ENCODE measurements at regions not wholly inside any gene's neighbourhood (a gene's known extent, or its start where the extent isn't known, plus 50 kb on each side); places are given as distances from the start of the nearest gene placed in this dataset.
A peak's percentile ranks its signal among the peaks of the same experiment; 100 is the strongest.

- TF ChIP-seq CTCF (conservative IDR thresholded peaks at IDR 0.05; ENCODE audit: low read length): no peak
- TF ChIP-seq EZH2phosphoT487 (IDR thresholded peaks at IDR 0.05; ENCODE audit: borderline replicate concordance): no peak
- Histone ChIP-seq H3K9me2 (replicated peaks; ENCODE audit: low read depth, low read length) (no peaks in the 10 kb centered on the region), H3K9ac (ENCODE audit: low read depth, low read length, poor library complexity, severe bottlenecking) (no peak overlapping the region)
Measured at GRCh38 chr2:228878138-228878537, 392.9 kb downstream of the PID1 start.

GRCh38 chr2:228876276-228876675 is 394.8 kb downstream of the PID1 start:
- TF ChIP-seq EZH2phosphoT487 (IDR thresholded peaks at IDR 0.05; ENCODE audit: borderline replicate concordance) (no peak), CTCF (conservative IDR thresholded peaks at IDR 0.05; ENCODE audit: low read length) (no peak)
- Histone ChIP-seq H2AFZ (ENCODE audit: low read length) (no peak overlapping the region), H4K20me1 (ENCODE audit: insufficient read depth, low read length, poor library complexity, severe bottlenecking) (no peaks in the 10 kb centered on the region), H3K79me2 (ENCODE audit: insufficient read depth, low read length) (no peaks in the 10 kb centered on the region), H3K9me2 (replicated peaks; ENCODE audit: low read depth, low read length) (no peaks in the 10 kb centered on the region), H3K9me3 (ENCODE audit: insufficient read depth, low read depth, low read length) (no peaks in the 10 kb centered on the region), H3K4me3 (ENCODE audit: low read length, poor library complexity, severe bottlenecking) (no peak overlapping the region), H3F3A (ENCODE audit: low read depth) (no peaks in the 10 kb centered on the region), H3K9ac (ENCODE audit: low read depth, low read length, poor library complexity, severe bottlenecking) (no peak overlapping the region), H3K4me1 (ENCODE audit: insufficient read depth, low read length, poor library complexity, severe bottlenecking) (peaks cover 9% of the 10 kb centered on the region), H3K4me2 (ENCODE audit: low read depth, low read length, poor library complexity, severe bottlenecking) (no peak overlapping the region), H3K36me3 (ENCODE audit: insufficient read depth, low read length) (no peaks in the 10 kb centered on the region), H3K27me3 (ENCODE audit: insufficient read depth, low read length, poor library complexity, severe bottlenecking) (no peaks in the 10 kb centered on the region)

More at GRCh38 chr2:228878138-228878537, 392.9 kb downstream of the PID1 start:
- Histone ChIP-seq H3K79me2 (ENCODE audit: insufficient read depth, low read length) (no peaks in the 10 kb centered on the region), H2AFZ (ENCODE audit: low read length) (no peak overlapping the region), H3K4me2 (ENCODE audit: low read depth, low read length, poor library complexity, severe bottlenecking) (no peak overlapping the region), H3F3A (ENCODE audit: low read depth) (no peaks in the 10 kb centered on the region), H4K20me1 (ENCODE audit: insufficient read depth, low read length, poor library complexity, severe bottlenecking) (no peaks in the 10 kb centered on the region), H3K9me3 (ENCODE audit: insufficient read depth, low read depth, low read length) (no peaks in the 10 kb centered on the region), H3K27me3 (ENCODE audit: insufficient read depth, low read length, poor library complexity, severe bottlenecking) (no peaks in the 10 kb centered on the region), H3K4me1 (ENCODE audit: insufficient read depth, low read length, poor library complexity, severe bottlenecking) (peaks cover 9% of the 10 kb centered on the region), H3K4me3 (ENCODE audit: low read length, poor library complexity, severe bottlenecking) (no peak overlapping the region), H3K36me3 (ENCODE audit: insufficient read depth, low read length) (no peaks in the 10 kb centered on the region)

GRCh38 chr2:228875152-228875900 is 395.8 kb downstream of the PID1 start:
- H4K20me1 ChIP-seq (ENCODE audit: insufficient read depth, low read length, poor library complexity, severe bottlenecking): no peaks in the 10 kb centered on the region
- H3K27me3 ChIP-seq (ENCODE audit: insufficient read depth, low read length, poor library complexity, severe bottlenecking): no peaks in the 10 kb centered on the region
- H3K9ac ChIP-seq (ENCODE audit: low read depth, low read length, poor library complexity, severe bottlenecking): no peak overlapping the region
- no peaks in the 10 kb centered on the region for H3F3A ChIP-seq (ENCODE audit: low read depth)
- H3K4me1 ChIP-seq (ENCODE audit: insufficient read depth, low read length, poor library complexity, severe bottlenecking): peaks cover 9% of the 10 kb centered on the region
- no peaks in the 10 kb centered on the region for H3K9me3 ChIP-seq (ENCODE audit: insufficient read depth, low read depth, low read length)
- TF ChIP-seq EZH2phosphoT487 (IDR thresholded peaks at IDR 0.05; ENCODE audit: borderline replicate concordance) (no peak), CTCF (conservative IDR thresholded peaks at IDR 0.05; ENCODE audit: low read length) (no peak)
- H3K4me2 ChIP-seq (ENCODE audit: low read depth, low read length, poor library complexity, severe bottlenecking): peak overlapping the region; percentile 52
- no peaks in the 10 kb centered on the region for H3K36me3 ChIP-seq (ENCODE audit: insufficient read depth, low read length)
- peak overlapping the region; percentile 14 for H3K4me3 ChIP-seq (ENCODE audit: low read length, poor library complexity, severe bottlenecking)
- no peaks in the 10 kb centered on the region for H3K9me2 ChIP-seq (replicated peaks; ENCODE audit: low read depth, low read length)
- no peaks in the 10 kb centered on the region for H3K79me2 ChIP-seq (ENCODE audit: insufficient read depth, low read length)
- no peak overlapping the region for H2AFZ ChIP-seq (ENCODE audit: low read length)

Data from Loucy (cell line).